Fibroblast of the aortic adventitia (primary cell): ENCODE measurements at regions not wholly inside any gene's neighbourhood (a gene's known extent, or its start where the extent isn't known, plus 50 kb on each side); places are given as distances from the start of the nearest gene placed in this dataset.
"Not testable (repeated sequence)": the region's sequence is repeated elsewhere in the genome, so short reads cannot be mapped to it uniquely, and the experiment has no call there.

Source experiments
- DNase-seq: peaks from one replicate; pipeline ENCODE4 v3.0.0-alpha.2; 2010; ENCODE audit warnings: low read depth
- H3K4me3 ChIP-seq: 2 replicates; pipeline ENCODE4 v1.5.1; 2011; ENCODE audit warnings: low read depth, mild to moderate bottlenecking, control low read depth, low read length, moderate library complexity
- TF ChIP-seq, protein P1 (sequence below): IDR thresholded peaks from 2 replicates; pipeline ENCODE4 v1.5.1; 2011; ENCODE audit warnings: mild to moderate bottlenecking, low read length, control low read depth, inconsistent platforms; ENCODE audit not compliant: insufficient read depth

- DNase-seq = no peak
- TF ChIP-seq, protein P1, sequence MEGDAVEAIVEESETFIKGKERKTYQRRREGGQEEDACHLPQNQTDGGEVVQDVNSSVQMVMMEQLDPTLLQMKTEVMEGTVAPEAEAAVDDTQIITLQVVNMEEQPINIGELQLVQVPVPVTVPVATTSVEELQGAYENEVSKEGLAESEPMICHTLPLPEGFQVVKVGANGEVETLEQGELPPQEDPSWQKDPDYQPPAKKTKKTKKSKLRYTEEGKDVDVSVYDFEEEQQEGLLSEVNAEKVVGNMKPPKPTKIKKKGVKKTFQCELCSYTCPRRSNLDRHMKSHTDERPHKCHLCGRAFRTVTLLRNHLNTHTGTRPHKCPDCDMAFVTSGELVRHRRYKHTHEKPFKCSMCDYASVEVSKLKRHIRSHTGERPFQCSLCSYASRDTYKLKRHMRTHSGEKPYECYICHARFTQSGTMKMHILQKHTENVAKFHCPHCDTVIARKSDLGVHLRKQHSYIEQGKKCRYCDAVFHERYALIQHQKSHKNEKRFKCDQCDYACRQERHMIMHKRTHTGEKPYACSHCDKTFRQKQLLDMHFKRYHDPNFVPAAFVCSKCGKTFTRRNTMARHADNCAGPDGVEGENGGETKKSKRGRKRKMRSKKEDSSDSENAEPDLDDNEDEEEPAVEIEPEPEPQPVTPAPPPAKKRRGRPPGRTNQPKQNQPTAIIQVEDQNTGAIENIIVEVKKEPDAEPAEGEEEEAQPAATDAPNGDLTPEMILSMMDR = no peak
- H3K4me3 ChIP-seq = no peak overlapping the region
Measured at GRCh38 chr9:100785946-100786345, 208.1 kb downstream of the CAVIN4 start.

GRCh38 chr9:100794738-100795269 lies 216.9 kb downstream of the CAVIN4 start:
- H3K4me3 ChIP-seq = no peak overlapping the region
- no peak for DNase-seq
- TF ChIP-seq, protein P1 = no peak

- TF ChIP-seq, protein P1 = no peak
- DNase-seq = no peak
- H3K4me3 ChIP-seq = no peak overlapping the region
Measured at GRCh38 chr9:100803956-100804355, 224.6 kb upstream of the PLPPR1 start.

GRCh38 chr9:100811643-100812042 lies 216.9 kb upstream of the PLPPR1 start:
- no peak for DNase-seq
- TF ChIP-seq, protein P1 = no peak
- H3K4me3 ChIP-seq = no peak overlapping the region

DNA sequence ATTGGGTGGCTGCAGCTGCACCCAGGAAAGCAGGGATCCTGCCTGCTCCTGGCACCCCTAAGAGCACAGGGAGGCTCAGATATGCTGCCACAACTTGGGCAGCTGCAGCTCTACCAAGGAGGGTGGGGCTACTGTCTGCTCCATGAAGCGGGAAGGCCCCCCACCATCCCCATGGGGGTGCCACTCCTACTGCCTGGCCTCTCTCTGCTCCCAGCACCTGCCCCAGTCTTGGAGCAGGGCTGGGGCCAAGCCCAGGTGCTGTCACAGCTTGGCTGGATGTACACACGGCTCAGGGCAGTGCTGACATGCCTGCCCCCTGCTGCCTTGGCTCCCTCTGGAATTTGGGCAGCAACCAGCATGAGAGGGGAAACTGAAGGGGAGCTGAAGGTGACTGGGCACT lies 214.7 kb upstream of the PLPPR1 start:
- TF ChIP-seq, protein P1 = no peak
- no peak for DNase-seq
- H3K4me3 ChIP-seq = no peak overlapping the region

- DNase-seq = no peak
- no peak overlapping the region for H3K4me3 ChIP-seq
- TF ChIP-seq, protein P1 = no peak
Measured at GRCh38 chr9:100819980-100820379, 208.5 kb upstream of the PLPPR1 start.

DNA sequence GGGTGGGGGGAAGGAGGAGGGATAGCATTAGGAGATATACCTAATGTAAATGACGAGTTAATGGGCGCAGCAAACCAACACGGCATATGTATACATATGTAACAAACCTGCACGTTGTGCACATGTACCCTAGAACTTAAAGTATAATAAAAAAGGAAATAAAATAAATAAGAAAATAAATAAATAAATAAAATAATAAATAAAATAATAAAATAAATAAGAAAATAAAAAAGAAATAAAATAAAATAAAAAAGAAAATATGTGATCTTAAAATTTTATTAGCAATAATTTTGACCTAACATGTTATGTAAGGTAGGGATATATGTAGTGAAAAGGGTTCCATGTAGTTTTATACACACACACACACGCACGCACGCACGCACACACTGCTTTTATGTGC lies 195.5 kb upstream of the PLPPR1 start:
- DNase-seq, H3K4me3 ChIP-seq: not testable (repeated sequence)
